ENCODE measurements at regions not wholly inside any gene's neighbourhood (a gene's known extent, or its start where the extent isn't known, plus 50 kb on each side); places are given as distances from the start of the nearest gene placed in this dataset.
A peak's percentile ranks its signal among the peaks of the same experiment; 100 is the strongest.

DNA sequence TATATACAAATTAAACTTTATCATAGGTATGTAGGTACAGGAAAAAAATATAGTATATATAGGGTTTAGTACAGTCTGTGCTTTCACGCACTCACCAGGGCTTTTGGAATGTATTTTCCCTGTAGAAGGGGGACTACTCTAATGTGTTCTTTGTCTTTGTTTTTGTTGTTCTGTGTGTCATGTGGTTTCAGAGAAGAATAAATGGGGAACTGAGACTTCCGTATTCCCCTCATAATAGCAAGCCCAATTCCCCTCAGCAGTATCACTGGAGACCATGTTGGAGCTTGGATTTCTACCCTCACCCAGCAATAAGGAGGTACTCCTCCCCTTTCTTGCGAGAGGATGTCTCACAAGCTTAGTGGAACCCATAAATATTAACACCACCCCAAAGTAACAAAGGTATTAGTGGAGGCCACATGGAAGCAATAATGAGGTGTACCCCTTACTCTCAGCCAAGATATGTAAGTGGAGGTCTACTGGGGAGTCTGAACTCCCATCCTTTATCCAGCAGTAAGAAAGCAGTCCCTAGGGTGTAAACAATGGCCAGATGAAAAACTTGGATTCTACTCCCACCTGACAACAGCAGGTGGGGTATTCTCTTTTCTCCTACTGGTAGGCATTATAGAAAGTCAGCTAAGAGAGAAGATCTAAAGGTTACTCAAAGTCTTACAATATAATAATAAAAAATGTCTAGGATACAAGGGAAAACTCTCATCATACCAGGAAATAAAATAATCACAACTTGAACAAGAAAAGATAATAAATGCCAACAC is 805.4 kb upstream of the GALNTL6 start:
- H3K27me3 ChIP-seq: no peaks in the 10 kb centered on the region
- intact Hi-C loops (cut with DNase I): no loop called here
- ATAC-seq (no peak), DNase-seq (no peak)
- WGBS, 2 donors: 76 to 90% methylated on average over 3 of the region's 3 CpGs
- no peak overlapping the region for H3K4me3 ChIP-seq
- no peaks in the 10 kb centered on the region for H3K36me3 ChIP-seq (replicated peaks in 1 of 2; ENCODE audit: insufficient read depth in 1 of 2, low read depth in 2 of 2)
- no peaks in the 10 kb centered on the region for H3K9me3 ChIP-seq
- no peak overlapping the region for H3K27ac ChIP-seq
- no peak for TF ChIP-seq POLR2A (IDR thresholded peaks at IDR 0.05)
- TF ChIP-seq, protein P1, sequence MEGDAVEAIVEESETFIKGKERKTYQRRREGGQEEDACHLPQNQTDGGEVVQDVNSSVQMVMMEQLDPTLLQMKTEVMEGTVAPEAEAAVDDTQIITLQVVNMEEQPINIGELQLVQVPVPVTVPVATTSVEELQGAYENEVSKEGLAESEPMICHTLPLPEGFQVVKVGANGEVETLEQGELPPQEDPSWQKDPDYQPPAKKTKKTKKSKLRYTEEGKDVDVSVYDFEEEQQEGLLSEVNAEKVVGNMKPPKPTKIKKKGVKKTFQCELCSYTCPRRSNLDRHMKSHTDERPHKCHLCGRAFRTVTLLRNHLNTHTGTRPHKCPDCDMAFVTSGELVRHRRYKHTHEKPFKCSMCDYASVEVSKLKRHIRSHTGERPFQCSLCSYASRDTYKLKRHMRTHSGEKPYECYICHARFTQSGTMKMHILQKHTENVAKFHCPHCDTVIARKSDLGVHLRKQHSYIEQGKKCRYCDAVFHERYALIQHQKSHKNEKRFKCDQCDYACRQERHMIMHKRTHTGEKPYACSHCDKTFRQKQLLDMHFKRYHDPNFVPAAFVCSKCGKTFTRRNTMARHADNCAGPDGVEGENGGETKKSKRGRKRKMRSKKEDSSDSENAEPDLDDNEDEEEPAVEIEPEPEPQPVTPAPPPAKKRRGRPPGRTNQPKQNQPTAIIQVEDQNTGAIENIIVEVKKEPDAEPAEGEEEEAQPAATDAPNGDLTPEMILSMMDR (IDR thresholded peaks at IDR 0.05): no peak
- H3K4me1 ChIP-seq: no peaks in the 10 kb centered on the region

DNA sequence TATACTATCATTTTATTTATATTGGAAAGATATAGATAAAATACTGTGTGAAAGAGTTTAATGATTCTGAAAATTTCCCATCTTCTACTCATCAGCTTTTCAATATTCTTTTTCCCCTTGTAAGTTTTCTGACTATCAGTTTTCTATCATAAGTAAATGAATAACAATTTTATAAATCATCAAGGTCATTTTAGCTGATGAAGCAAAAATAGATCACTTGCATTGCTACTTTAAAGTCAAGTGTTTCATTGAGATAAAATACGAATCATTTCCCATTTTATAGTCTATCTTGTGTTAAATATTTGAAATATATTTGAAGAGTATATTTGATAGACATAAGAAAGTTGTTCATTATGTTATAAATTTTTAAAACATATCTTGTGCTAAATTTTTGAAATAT is 811.0 kb upstream of the GALNTL6 start:
- Histone ChIP-seq H3K4me3 (no peak overlapping the region), H3K36me3 (replicated peaks in 1 of 2; ENCODE audit: insufficient read depth in 1 of 2, low read depth in 2 of 2) (no peaks in the 10 kb centered on the region), H3K9me3 (no peaks in the 10 kb centered on the region), H3K27me3 (no peaks in the 10 kb centered on the region), H3K4me1 (no peaks in the 10 kb centered on the region), H3K27ac (no peak overlapping the region)
- ATAC-seq: no peak
- no peak for DNase-seq
- WGBS, 2 donors: 48 to 61% methylated on average over 1 of the region's 1 CpG
- intact Hi-C loops (cut with DNase I): no loop called here
- TF ChIP-seq, protein P1 (IDR thresholded peaks at IDR 0.05): no peak
- TF ChIP-seq POLR2A (IDR thresholded peaks at IDR 0.05): no peak

DNA sequence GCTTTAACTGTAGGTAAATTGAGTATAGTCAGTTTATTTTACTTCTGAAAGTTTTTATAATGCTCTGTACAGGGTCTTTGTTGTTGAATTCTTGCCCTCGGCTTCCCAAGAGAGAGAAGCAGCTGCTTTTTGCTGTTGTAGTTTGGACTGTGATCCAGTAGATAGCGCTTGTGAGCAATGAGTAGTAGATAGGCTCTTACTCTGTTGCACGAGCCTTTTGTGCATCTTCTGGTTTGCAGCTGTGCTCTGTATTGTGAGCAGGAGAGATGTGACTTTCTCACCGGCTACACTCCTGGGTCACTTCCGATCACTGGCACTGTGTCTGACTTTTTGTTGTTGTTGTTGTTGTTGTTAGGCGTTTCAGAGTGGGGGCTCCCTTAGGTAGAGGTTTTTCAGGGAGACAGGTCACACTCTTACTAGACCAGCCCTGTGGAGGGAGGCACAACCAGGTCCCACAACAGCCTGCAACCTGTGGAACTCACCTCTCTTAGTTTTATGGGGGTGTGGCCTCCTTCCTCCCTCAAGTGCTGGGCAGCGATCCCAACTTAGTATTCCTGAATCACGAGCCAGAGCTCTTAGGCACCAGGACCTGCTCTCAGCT is 822.1 kb upstream of the GALNTL6 start:
- DNase-seq (peak; percentile 42 to 54 (median 46)), ATAC-seq (peak; percentile 83)
- WGBS, 2 donors: 33 to 34% methylated on average over 7 to 8 of the region's 8 CpGs
- no peak overlapping the region for H3K4me3 ChIP-seq
- intact Hi-C loops (cut with DNase I): no loop called here
- TF ChIP-seq POLR2A (IDR thresholded peaks at IDR 0.05): no peak
- TF ChIP-seq, protein P1 (IDR thresholded peaks at IDR 0.05): peak; percentile 30 to 72 (median 63)
- no peaks in the 10 kb centered on the region for H3K27me3 ChIP-seq
- no peak overlapping the region for H3K27ac ChIP-seq
- H3K4me1 ChIP-seq: no peaks in the 10 kb centered on the region
- no peaks in the 10 kb centered on the region for H3K9me3 ChIP-seq
- no peaks in the 10 kb centered on the region for H3K36me3 ChIP-seq (replicated peaks in 1 of 2; ENCODE audit: insufficient read depth in 1 of 2, low read depth in 2 of 2)

DNA sequence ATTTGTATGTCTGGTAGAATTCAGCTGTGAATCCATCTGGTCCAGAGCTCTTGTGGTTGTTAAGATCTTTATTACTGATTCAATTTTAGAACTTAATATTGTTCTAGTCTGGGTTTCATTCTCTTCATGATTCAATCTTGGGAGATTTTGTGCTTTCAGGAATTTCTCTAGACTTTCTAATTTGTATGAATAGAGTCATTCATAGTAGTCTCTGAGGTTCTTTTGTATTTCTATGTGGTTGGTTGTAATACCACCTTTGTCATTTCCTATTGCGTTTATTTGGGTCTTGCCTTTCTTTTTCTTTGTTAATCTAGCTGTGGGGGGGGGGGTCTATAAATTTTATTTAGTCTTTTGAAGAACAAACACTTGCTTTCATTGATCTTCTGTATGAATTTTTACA is 824.8 kb upstream of the GALNTL6 start:
- ATAC-seq (no peak), DNase-seq (no peak)
- Histone ChIP-seq H3K4me3 (no peak overlapping the region), H3K27me3 (no peaks in the 10 kb centered on the region), H3K9me3 (no peaks in the 10 kb centered on the region), H3K36me3 (replicated peaks in 1 of 2; ENCODE audit: insufficient read depth in 1 of 2, low read depth in 2 of 2) (no peaks in the 10 kb centered on the region), H3K27ac (no peak overlapping the region), H3K4me1 (no peaks in the 10 kb centered on the region)
- 81 to 86% methylated on average over 1 of the region's 1 CpG for WGBS, 2 donors
- intact Hi-C loops (cut with DNase I): no loop called here
- TF ChIP-seq POLR2A (IDR thresholded peaks at IDR 0.05): no peak

DNA sequence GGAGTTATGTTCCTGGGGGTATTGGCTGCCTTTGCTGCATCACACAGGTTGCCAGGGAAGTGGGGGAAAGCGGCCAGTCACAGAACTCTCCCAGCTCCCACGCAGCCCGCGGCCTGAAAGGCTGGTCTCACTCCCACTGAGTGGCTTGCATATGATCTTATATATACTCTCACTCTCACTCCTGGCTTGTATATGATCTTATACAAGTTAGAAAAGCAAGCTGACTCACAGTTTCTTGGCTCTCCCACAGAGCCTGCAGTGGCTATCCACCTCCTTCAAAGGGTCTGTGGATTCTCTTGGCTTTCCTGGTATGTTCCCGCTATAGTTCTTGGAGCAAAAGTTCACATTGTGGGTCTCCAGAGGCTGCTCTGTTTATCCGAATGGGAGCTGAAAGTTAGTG is 833.5 kb upstream of the GALNTL6 start:
- DNase-seq (no peak), ATAC-seq (no peak)
- Histone ChIP-seq H3K4me1 (no peaks in the 10 kb centered on the region), H3K4me3 (no peak overlapping the region), H3K27me3 (no peaks in the 10 kb centered on the region), H3K9me3 (no peaks in the 10 kb centered on the region), H3K27ac (no peak overlapping the region), H3K36me3 (replicated peaks in 1 of 2; ENCODE audit: insufficient read depth in 1 of 2, low read depth in 2 of 2) (no peaks in the 10 kb centered on the region)
- TF ChIP-seq, protein P1 (IDR thresholded peaks at IDR 0.05): no peak
- no peak for TF ChIP-seq POLR2A (IDR thresholded peaks at IDR 0.05)
- intact Hi-C loops (cut with DNase I): no loop called here
- 69 to 78% methylated on average over 6 of the region's 6 CpGs for WGBS, 2 donors

Data from body of pancreas (tissue), 4 donors.